ENCODE measurements at regions not wholly inside any gene's neighbourhood (a gene's known extent, or its start where the extent isn't known, plus 50 kb on each side); places are given as distances from the start of the nearest gene placed in this dataset.

GRCh38 chr13:68145852-68146251 is 915.7 kb upstream of the PCDH9 start:
- DNase-seq (ENCODE audit: low read depth in 1 of 2, low spot score in 1 of 2) = no peak
- Histone ChIP-seq H3K4me3 (replicated peaks; ENCODE audit: insufficient read depth, low read length) (no peak overlapping the region), H3K27ac (replicated peaks) (no peak overlapping the region), H3K27me3 (ENCODE audit: insufficient read depth, poor library complexity, severe bottlenecking) (no peaks in the 10 kb centered on the region)
- TF ChIP-seq SPI1 (IDR thresholded peaks at IDR 0.05; ENCODE audit: borderline replicate concordance, low read depth) = no peak
- no peak for TF ChIP-seq CTCF (IDR thresholded peaks at IDR 0.05; ENCODE audit: insufficient read depth, low read length)
- TF ChIP-seq GABPA (IDR thresholded peaks at IDR 0.05; ENCODE audit: low read depth) = no peak
- TF ChIP-seq, protein P1, sequence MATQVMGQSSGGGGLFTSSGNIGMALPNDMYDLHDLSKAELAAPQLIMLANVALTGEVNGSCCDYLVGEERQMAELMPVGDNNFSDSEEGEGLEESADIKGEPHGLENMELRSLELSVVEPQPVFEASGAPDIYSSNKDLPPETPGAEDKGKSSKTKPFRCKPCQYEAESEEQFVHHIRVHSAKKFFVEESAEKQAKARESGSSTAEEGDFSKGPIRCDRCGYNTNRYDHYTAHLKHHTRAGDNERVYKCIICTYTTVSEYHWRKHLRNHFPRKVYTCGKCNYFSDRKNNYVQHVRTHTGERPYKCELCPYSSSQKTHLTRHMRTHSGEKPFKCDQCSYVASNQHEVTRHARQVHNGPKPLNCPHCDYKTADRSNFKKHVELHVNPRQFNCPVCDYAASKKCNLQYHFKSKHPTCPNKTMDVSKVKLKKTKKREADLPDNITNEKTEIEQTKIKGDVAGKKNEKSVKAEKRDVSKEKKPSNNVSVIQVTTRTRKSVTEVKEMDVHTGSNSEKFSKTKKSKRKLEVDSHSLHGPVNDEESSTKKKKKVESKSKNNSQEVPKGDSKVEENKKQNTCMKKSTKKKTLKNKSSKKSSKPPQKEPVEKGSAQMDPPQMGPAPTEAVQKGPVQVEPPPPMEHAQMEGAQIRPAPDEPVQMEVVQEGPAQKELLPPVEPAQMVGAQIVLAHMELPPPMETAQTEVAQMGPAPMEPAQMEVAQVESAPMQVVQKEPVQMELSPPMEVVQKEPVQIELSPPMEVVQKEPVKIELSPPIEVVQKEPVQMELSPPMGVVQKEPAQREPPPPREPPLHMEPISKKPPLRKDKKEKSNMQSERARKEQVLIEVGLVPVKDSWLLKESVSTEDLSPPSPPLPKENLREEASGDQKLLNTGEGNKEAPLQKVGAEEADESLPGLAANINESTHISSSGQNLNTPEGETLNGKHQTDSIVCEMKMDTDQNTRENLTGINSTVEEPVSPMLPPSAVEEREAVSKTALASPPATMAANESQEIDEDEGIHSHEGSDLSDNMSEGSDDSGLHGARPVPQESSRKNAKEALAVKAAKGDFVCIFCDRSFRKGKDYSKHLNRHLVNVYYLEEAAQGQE (IDR thresholded peaks at IDR 0.05; ENCODE audit: insufficient replicate concordance, low read depth) = no peak
- no peak for TF ChIP-seq POLR2AphosphoS5 (IDR thresholded peaks at IDR 0.05; ENCODE audit: low read depth)

GRCh38 chr13:68128297-68128915 is 898.3 kb upstream of the PCDH9 start:
- Histone ChIP-seq H3K4me3 (replicated peaks; ENCODE audit: insufficient read depth, low read length) (no peak overlapping the region), H3K27me3 (ENCODE audit: insufficient read depth, poor library complexity, severe bottlenecking) (no peaks in the 10 kb centered on the region), H3K27ac (replicated peaks) (no peak overlapping the region)
- DNase-seq (ENCODE audit: low read depth in 1 of 2, low spot score in 1 of 2) = no peak
- TF ChIP-seq SPI1 (IDR thresholded peaks at IDR 0.05; ENCODE audit: borderline replicate concordance, low read depth) = no peak
- TF ChIP-seq POLR2AphosphoS5 (IDR thresholded peaks at IDR 0.05; ENCODE audit: low read depth) = no peak
- TF ChIP-seq GABPA (IDR thresholded peaks at IDR 0.05; ENCODE audit: low read depth) = no peak
- TF ChIP-seq CTCF (IDR thresholded peaks at IDR 0.05; ENCODE audit: insufficient read depth, low read length) = no peak
- TF ChIP-seq, protein P1 (IDR thresholded peaks at IDR 0.05; ENCODE audit: insufficient replicate concordance, low read depth) = no peak

DNA sequence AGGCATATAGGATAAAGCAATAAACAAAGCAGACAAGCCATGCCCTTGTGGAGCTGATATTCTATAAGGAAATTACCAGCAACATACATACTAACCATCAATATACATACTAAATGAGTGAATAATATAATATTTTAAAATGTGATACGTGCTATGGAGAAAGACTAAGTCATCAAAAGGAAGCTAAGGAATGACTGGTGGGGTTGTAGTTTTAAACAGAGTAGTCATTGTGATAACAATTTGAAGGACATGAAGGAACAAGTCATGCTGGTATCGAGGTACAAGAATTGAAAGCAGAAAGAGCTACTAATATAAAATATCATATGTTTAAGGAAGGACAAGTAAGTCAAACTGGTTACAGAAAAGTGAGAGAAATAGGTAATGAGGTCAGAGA is 894.9 kb upstream of the PCDH9 start:
- Histone ChIP-seq H3K27me3 (ENCODE audit: insufficient read depth, poor library complexity, severe bottlenecking) (no peaks in the 10 kb centered on the region), H3K4me3 (replicated peaks; ENCODE audit: insufficient read depth, low read length) (no peak overlapping the region), H3K27ac (replicated peaks) (no peak overlapping the region)
- DNase-seq (ENCODE audit: low read depth in 1 of 2, low spot score in 1 of 2) = no peak
- TF ChIP-seq, protein P1 (IDR thresholded peaks at IDR 0.05; ENCODE audit: insufficient replicate concordance, low read depth) = no peak
- no peak for TF ChIP-seq CTCF (IDR thresholded peaks at IDR 0.05; ENCODE audit: insufficient read depth, low read length)
- TF ChIP-seq GABPA (IDR thresholded peaks at IDR 0.05; ENCODE audit: low read depth) = no peak
- no peak for TF ChIP-seq POLR2AphosphoS5 (IDR thresholded peaks at IDR 0.05; ENCODE audit: low read depth)
- no peak for TF ChIP-seq SPI1 (IDR thresholded peaks at IDR 0.05; ENCODE audit: borderline replicate concordance, low read depth)

Data from HL-60 (cell line).